Fibroblast of peridontal ligament (primary cell): ENCODE measurements at regions not wholly inside any gene's neighbourhood (a gene's known extent, or its start where the extent isn't known, plus 50 kb on each side); places are given as distances from the start of the nearest gene placed in this dataset.
"Not testable (repeated sequence)": the region's sequence is repeated elsewhere in the genome, so short reads cannot be mapped to it uniquely, and the experiment has no call there.

ENCODE experiments used
- DNase-seq: peaks from one replicate; pipeline ENCODE4 v3.0.0-alpha.2; 2010; ENCODE audit errors: extremely low read depth

GRCh38 chr4:142897518-142897917, 51.4 kb upstream of the INPP4B start:
- DNase-seq, result not testable (repeated sequence)

DNA sequence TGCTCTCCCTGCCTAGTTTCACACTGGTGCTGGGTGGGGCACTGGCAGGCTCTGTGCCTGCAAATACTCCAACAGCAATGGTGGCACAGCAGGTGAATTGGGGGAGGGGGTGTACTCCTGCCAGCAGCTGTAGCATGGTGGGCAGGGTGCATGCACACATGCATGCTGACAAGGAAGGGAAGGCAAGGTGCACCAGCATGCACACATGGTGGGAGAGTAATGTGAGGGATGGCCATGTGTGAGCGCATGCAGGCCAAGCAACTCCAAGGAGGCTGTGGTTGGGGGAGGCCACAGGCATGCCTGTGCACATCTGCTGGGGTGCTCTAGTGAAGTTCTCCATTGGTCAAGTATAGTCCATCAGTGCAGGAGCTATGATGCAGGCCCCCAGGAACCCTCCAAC, 54.5 kb upstream of the INPP4B start:
- DNase-seq, result no peak

- peak; percentile 4 for DNase-seq
Observed at GRCh38 chr4:142901166-142901662, 55.1 kb upstream of the INPP4B start.

- not testable (repeated sequence) for DNase-seq
Observed at GRCh38 chr4:142903617-142904016, 57.5 kb upstream of the INPP4B start.

DNA sequence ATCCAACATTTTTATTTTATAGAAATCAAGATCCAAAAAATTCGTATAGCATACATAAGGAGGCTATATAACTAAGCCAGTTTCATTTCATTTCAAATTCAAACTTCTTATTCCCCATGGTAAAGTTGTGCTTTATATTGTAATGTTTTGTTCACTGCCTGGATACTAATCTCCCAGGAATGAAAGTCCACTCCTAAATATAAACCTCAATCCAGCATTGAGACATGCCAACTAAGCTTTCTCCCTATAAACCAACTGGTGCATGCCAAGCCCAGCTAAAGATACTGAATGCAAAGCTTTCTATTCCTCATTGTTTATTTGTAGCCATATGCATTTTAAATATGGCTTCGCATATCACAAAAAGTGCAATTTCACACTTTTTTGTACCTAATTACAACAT, 63.8 kb upstream of the INPP4B start:
- peak; percentile 42 for DNase-seq

- DNase-seq, result no peak
Observed at GRCh38 chr4:142913034-142913433, 66.9 kb upstream of the INPP4B start.

GRCh38 chr4:142913461-142914030, 67.4 kb upstream of the INPP4B start:
- no peak for DNase-seq

DNA sequence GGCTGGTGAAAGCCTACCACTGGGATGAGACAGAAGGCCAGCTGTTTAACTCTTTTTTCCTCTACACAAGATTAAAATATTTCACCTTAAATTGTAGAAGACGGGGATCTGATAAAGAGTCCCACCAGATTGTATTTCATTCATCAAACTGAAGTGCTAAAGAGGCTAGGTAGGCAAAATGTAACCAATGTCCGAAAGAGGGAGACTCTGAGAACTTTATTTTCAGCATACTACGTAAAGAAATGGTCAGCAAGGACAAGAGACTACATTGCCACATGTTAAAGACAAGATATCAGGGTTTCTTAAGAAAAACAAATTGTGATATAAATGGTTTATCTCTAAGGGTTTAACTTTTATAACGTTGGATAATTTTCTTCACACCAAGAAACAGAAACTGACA, 71.6 kb upstream of the INPP4B start:
- no peak for DNase-seq

DNA sequence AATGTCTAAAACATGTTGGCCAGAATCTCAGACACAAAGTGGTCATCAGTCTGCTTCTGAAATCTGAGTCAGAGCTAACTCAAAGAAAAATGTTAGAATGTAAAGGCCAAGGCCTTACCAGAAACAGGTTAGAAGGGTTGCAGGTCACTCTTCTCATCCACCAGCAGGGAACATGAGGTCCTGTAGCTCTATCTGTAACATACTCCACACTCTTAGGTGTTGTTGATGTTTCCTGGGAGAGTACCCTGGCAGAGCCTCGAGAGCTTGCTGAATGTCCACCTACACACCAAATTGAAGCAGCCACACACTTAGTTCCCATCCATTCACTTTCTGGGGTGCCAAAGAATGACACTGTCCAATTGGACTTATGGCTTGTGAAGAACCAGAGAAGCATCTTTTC, 76.6 kb upstream of the INPP4B start:
- DNase-seq, result no peak

DNA sequence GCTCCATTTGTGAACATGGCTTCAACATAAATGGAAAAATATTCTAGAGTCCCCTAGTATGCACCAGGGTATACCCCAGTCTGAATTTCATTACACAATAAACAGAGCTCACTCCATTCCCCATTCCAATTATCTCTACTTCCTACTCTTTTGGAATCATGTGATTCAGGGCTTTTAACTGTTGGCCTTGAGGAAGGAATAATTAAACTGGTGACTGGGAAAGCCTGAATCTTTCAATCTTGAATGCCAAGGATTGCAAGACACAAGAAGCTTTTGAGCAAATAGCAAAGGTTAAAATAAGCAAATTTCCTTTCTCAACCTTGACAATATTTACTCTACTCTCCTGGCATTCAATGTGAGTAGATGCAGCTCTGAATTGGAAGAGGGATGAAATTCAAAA, 77.5 kb upstream of the INPP4B start:
- DNase-seq, result peak; percentile 2

- peak; percentile 19 for DNase-seq
Observed at GRCh38 chr4:142925161-142925560, 79.1 kb upstream of the INPP4B start.

- DNase-seq, result no peak
Observed at GRCh38 chr4:142927721-142928120, 81.6 kb upstream of the INPP4B start.

DNA sequence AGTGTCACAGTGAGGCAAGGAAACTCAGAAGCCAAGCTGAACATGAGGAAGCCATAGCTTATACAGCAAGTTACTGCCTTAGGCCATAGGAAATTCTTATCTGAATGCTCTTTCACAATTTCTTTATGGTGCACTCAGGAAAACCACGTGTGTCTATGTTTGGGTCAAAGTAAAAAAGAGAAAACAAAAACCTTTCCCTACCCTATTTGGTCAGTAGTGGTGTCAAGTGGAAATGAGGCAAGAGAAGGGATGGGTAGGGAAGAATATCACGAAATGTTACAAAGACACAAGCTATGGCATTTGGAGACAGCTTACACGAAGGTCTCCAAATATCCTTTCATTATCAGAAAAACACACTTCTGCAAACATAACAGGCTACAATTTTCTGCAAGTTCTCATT, 83.4 kb upstream of the INPP4B start:
- no peak for DNase-seq

DNA sequence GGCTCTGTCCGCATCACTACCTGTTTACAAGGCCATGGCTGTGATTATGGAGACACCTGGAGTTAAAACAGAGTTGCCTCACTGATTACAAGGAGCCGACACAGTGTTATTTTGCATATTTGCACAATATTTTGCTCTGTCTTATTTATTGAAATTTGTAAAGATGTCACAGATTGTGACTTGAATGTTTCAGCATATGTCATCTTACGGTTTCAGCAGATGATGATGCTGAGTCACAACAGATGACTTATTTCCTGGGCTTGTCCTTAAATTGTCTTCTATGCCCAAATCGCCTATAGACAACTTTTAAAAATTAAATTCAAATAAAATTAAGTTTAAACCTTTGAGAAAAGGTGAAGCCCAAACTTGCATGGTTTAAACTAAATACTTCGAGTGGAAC, 87.1 kb upstream of the INPP4B start:
- DNase-seq, result no peak

DNA sequence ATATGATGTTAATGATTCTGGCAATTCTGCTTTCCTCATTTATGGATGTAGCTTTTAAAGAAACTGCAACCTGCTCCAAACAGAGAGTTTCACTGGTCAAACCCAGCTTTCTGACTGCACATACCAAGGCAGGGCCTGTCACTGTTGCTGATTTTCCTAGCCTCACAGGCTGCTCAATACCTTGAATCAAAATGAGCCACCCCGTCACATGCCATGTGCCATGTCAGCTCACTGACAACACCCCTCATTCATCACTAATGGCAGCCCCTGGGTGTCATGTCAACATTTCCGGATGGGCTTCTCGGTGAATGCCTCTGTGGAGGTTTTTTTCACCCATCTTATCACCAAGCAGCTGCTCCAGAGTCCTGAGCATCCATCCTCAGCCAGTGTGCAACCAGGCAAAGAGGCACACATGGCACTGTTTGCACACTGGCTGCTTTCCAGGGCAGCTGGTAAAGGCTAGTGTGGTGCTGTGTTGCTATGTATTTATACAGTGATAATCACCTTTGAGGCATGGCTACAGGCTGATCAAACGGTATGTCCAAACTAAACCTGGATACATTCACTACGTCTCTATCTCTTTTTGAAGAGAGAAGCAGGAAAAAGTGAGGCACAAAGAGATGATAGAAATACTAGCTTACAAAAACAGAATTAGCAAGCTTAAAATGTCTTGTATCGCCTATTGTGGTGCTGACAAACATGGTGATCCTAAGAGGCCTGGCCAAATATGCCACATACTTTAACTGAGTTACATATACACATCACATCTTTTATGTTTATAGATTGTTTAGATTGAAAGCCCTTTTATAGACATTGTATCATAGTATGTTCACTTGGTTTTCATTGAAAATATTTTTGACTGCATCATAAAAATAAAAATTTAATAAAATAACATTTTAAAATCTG, 94.6 kb upstream of the INPP4B start:
- DNase-seq, result no peak

- DNase-seq, result peak; percentile 11
Observed at GRCh38 chr4:142944565-142944964, 98.5 kb upstream of the INPP4B start.

DNA sequence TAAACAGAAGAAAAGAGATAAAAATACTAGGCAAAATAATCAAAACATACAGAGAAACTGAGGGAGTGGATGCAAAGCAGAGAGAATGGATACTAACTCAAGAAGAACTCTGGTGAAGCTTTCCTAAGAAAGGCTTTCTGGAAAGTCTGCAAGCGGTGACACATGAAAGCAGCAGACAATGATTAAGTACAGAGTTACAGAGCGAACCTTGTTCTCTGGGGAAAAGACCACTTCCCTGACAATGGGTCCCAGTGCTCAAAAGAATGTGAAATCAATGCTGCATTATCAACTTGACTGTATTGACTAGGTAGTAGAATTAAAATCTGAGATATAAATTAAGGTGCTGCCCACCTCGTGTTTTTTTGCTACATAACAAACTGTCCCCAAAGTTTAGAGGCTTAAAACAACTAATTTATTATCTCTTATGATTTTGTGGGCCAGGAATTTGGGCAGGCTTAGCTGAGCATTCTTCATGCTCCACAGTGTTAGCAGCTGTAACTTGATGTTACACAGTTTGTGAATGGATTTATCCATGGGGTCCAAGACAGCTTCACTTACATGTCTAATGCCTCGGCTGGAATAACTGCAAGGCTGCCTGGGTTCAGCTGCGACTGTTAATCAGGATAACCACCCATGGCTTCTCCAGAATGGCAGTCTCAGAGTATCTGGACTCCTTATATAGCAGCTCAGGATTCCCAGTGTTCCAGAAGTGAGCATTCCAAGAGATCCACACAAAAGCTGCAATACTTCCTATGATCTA, 106.9 kb upstream of the INPP4B start:
- no peak for DNase-seq

DNA sequence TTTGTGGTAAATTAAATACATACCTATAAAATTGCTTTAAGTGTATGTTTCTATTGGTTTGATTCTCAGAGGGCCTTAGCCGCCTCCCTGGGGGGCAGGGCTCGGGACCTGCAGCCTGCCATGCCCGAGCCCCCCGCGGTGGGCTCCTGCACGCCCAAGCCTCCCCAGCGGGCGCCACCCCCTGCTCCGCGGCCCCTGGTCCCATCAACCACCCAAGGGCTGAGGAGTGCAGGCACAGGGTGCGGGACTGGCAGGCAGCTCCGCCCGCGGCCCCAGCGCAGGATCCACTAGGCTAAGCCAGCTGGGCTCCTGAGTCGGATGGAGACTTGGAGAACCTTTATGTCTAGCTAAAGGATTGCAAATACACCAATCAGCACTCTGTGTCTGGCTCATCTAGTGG, 108.3 kb upstream of the INPP4B start:
- DNase-seq, result no peak

DNA sequence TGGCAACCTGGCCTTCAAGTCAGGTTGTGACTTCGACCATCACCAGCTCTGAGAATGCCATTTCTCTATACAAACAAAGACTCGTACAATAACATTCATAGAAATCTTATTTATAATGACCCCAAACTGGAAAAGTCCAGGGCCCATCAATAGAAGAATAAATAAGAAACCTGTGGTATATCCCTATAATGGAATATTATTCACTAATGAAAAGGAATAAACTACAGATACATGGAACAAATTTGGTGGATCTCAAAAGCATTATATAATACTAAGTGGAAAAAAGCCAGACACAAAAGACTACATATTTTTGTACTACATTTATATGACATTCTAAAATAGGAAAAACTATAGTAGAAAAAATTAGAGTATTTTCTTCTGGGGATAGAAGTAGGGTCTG, 109.4 kb upstream of the INPP4B start:
- DNase-seq, result no peak

DNA sequence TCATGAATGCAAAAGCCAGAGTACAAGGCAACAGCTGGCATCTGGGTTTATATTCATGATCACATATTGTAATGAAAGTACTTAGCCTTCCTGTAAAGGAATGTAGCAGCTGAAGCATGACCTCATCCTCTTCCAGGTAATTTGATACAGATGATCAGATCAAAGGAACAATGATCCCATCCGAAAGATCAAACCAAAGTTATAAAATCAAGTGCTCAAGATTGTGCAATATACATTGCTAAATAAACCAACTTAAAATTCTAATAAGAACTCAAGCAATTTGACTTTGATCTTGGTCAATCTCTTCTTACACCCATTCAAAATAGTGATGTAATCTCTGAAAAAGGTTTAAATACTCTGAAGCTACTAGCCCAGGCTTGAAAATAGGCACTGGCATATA, 113.1 kb upstream of the INPP4B start:
- DNase-seq, result no peak

DNA sequence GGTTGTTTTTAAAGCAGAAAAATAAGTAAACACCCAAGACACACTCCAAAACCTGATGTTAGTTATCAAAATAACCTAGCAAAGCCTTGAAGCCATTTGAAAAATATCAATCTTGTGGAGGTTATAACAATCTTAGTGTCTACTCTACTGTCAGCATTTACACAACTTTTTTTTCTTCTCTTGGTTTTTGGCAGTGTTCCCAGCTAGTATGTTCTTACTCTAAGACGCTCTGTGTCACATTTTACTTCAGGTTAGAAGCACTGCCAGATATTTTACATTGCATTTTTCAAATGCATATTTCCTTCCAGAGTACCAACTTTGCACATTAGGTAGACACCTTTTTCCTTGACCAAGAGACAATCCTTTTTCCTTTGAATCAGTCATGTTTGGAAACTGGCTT, 114.0 kb upstream of the INPP4B start:
- DNase-seq, result no peak

GRCh38 chr4:142960867-142961644, 115.0 kb upstream of the INPP4B start:
- no peak for DNase-seq
